C4-2B (cell line): ENCODE measurements at regions not wholly inside any gene's neighbourhood (a gene's known extent, or its start where the extent isn't known, plus 50 kb on each side); places are given as distances from the start of the nearest gene placed in this dataset.

Experiments used
- ZFX ChIP-seq: fragments of 450-650 bp; IDR thresholded peaks from 2 replicates; pipeline ENCODE4 v1.6.1; 2017
- TF ChIP-seq, protein P1 (sequence below): fragments of 450-650 bp; conservative IDR thresholded peaks from 2 replicates; pipeline ENCODE4 v1.5.1; 2017; ENCODE audit warnings: mild to moderate bottlenecking

DNA sequence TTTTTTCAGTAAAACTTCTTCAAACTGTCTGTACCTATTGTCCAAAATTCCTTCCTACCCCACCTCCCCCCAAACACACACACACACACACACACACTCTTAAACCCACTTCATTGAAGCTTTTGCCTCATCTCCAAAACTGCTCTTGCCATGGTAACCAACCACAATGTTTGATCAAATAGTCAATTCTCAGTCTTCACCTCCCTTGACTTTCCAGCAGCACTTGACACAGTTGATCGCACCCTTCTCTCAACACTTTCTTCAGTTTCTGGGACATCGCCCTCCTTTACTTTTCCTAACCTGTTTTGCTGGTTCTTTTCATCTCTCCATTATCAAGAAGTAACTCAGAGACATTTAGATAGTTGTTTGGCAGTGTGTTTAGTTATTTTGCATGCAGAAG is 71.5 kb upstream of the COL21A1 start:
- TF ChIP-seq, protein P1, sequence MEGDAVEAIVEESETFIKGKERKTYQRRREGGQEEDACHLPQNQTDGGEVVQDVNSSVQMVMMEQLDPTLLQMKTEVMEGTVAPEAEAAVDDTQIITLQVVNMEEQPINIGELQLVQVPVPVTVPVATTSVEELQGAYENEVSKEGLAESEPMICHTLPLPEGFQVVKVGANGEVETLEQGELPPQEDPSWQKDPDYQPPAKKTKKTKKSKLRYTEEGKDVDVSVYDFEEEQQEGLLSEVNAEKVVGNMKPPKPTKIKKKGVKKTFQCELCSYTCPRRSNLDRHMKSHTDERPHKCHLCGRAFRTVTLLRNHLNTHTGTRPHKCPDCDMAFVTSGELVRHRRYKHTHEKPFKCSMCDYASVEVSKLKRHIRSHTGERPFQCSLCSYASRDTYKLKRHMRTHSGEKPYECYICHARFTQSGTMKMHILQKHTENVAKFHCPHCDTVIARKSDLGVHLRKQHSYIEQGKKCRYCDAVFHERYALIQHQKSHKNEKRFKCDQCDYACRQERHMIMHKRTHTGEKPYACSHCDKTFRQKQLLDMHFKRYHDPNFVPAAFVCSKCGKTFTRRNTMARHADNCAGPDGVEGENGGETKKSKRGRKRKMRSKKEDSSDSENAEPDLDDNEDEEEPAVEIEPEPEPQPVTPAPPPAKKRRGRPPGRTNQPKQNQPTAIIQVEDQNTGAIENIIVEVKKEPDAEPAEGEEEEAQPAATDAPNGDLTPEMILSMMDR, result no peak
- TF ChIP-seq ZFX, result no peak
